GM19025 (cell line): ENCODE measurements at regions not wholly inside any gene's neighbourhood (a gene's known extent, or its start where the extent isn't known, plus 50 kb on each side); places are given as distances from the start of the nearest gene placed in this dataset.
"Not testable (repeated sequence)": the region's sequence is repeated elsewhere in the genome, so short reads cannot be mapped to it uniquely, and the experiment has no call there.

ENCODE experiments used
- ATAC-seq: cut with Tn5 transposase; IDR thresholded peaks from one replicate; pipeline ENCODE4 v1.9.1; 2021; ENCODE audit warnings: mild to moderate bottlenecking, low read depth, moderate library complexity; ENCODE audit not compliant: unreplicated experiment

DNA sequence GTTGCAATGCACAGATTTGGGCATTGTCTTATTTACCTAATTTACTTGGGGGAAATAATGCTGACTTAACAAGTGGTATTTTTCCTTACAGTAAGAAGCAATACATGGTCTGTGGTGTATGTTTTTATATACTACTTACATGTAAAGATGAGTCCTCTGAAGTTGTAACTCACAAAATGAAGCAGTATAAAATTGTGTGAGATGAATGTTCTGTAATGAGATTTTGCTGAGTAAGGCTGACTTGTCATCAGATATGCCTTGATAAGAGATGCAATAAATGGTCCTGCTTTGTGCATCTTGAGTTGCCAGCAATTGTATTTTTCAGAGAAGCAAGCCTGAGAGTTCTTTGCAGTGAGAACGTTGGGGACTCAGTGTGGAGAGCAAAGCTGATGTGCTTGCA, 92.2 kb upstream of the GNAQ start:
- no peak for ATAC-seq

DNA sequence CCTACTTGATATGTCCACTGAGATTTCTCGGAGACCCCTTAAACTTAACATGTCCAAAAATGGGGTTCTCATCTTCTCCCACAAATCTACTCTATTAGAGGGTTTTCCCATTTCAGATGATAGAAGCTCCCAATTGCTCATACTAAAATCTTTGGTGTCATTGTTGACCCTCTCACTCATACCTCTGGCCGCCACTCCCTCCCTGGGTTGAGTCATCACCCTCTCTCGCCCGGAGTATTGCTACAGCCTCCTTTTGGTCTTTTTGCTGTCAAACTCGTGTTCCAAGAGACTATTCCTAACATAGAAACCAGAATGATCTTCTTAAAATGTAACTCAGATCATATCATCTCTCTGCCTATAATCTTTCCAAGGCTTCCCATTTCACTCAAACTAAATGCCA, 91.0 kb upstream of the GNAQ start:
- no peak for ATAC-seq

- ATAC-seq: no peak
These were observed 89.9 kb upstream of the GNAQ start for GRCh38 chr9:78121488-78121887.

GRCh38 chr9:78118742-78119473, 87.3 kb upstream of the GNAQ start:
- ATAC-seq: peak; percentile 71

DNA sequence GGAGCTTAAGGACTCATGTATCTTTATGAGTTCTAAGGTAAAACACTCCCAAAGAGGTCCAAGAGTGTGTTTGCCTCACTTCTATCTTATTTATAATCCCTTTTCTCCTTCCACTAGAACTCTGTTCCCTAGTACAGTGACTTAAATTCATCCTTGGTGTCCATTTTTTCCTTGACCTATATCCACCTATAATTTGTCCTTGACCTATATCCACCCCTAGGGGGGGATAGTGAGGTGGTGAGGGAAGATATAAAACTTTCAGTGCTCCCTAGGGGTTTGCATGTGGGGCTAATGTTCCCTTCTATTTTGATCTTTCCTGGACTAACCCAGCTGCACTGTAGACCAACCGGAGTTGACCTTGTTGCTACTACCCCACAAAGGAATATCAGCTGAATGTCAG, 83.5 kb upstream of the GNAQ start:
- ATAC-seq: no peak

GRCh38 chr9:78114581-78114980, 83.0 kb upstream of the GNAQ start:
- ATAC-seq: no peak

DNA sequence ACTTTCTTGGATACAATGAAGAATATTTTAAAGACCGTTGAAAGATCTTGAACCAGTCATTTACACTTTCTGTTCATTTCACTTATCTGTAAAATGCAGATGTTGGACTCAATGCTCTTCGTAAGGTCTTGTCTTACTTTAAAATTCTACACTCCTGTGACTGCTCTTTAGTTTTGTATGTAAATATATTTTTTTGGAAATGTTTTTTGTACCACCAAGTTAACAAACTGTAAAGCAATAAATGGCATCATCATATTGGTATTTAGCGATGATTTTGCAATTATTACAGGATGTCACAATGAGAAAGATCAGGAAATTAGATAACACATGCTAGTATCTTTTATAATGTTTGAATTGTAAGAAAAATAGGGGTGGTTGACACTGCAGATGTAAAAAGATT, 80.8 kb upstream of the GNAQ start:
- ATAC-seq: no peak

- ATAC-seq: no peak
These were observed 80.4 kb upstream of the GNAQ start for GRCh38 chr9:78112004-78112403.

GRCh38 chr9:78109075-78109474, 77.5 kb upstream of the GNAQ start:
- ATAC-seq: no peak

DNA sequence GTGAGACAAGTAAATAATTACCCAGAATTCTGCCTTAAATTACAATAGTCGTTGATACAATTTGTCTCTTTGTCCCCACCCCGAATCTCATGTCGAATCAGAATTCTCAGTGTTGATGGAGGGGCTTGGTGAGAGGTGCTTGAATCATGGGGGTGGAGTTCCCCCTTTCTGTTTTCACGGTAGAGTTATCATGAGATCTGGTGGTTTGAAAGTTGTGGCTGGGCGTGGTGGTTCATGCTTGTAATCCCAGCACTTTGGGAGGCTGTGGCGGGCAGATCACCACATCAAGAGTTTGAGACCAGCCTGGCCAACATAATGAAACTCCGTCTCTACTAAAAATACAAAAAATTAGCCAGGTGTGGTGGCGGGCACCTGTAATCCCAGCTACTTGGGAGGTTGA, 75.0 kb upstream of the GNAQ start:
- not testable (repeated sequence) for ATAC-seq

GRCh38 chr9:78103971-78104433, 72.4 kb upstream of the GNAQ start:
- no peak for ATAC-seq

DNA sequence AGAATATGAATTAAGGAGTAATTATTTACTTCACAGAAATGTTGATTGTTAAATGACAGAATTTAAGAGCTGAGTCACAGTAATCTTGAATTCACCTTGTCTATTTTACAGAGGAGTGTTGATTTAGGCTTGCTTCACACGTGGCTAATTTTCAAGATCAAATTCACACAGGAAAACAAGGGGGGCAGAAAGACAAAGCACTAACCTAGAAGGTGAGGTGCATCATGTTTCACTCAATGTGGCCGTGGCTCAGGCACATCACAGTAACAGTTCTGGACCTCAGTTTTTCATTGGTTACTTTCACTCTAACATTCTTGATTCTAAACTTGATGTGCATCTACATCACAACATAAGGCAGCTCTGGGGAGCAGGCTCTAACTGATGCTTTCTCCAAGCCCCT, 69.6 kb upstream of the GNAQ start:
- ATAC-seq: no peak

DNA sequence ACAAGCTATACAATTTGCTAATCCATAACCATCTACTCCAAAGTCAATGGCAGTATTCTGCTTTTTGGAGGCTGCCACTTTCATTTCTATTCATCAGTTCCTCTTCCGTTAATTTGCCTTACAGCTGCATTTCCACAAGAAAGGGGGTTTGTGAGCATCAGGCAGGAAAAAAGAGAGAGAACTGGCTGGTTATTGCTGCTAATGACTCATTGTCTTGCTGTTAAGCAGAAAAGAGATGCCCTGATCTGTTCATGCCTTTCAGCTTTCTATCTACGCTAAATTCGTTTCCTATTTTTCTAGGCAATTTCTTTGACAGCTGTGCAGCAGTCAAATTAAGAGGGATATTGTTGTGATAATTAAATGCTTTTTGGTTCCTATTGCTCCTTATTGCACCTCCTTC, 65.9 kb upstream of the GNAQ start:
- ATAC-seq: no peak

DNA sequence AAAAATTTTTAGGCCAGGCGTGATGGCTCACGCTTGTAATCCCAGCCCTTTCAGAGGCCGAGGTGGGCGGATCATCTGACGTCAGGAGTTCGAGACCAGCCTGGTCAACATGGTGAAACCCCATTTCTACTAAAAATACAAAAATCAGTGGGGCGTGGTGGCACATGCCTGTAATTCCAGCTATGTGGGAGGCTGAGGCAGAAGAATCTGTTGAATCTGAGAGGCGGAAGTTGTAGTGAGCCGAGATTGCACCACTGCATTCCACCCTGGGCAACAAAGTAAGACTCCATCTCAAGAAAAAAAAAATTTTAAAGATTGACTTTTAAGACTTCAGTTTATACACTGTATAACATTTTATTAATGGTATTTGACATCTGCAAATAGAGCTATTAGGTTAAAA, 60.1 kb upstream of the GNAQ start:
- no peak for ATAC-seq

- no peak for ATAC-seq
These were observed 57.5 kb upstream of the GNAQ start for GRCh38 chr9:78089111-78089510.

DNA sequence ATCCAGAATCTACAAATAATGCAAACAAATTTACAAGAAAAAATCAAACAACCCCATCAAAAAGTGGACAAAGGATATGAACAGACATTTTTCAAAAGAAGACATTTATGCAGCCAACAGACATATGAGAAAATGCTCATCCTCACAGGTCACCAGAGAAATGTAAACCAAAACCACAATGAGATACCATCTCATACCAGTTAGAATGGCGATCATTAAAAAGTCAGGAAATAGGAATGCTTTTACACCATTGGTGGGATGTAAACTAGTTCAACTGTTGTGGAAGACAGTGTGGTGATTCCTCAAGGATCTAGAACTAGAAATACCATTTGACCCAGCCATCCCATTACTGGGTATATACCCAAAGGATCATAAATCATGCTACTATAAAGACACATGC, 56.6 kb upstream of the GNAQ start:
- ATAC-seq: not testable (repeated sequence)
